IgD-negative memory B cell (primary cell): ENCODE measurements at regions not wholly inside any gene's neighbourhood (a gene's known extent, or its start where the extent isn't known, plus 50 kb on each side); places are given as distances from the start of the nearest gene placed in this dataset.
"Not testable (repeated sequence)": the region's sequence is repeated elsewhere in the genome, so short reads cannot be mapped to it uniquely, and the experiment has no call there.

Source experiments
- H3K27ac Mint-ChIP-seq, 3 donors: one replicate each; pipeline ENCODE4 v1.8.0; 2020 to 2022; ENCODE audit warnings: mild to moderate bottlenecking in 3 of 3, mixed read lengths in 3 of 3, moderate library complexity in 1 of 3
- H3K27me3 Mint-ChIP-seq: one replicate; pipeline ENCODE4 v1.8.0; 2021; ENCODE audit warnings: mixed read lengths
- H3K36me3 Mint-ChIP-seq: one replicate; pipeline ENCODE4 v1.8.0; 2020; ENCODE audit warnings: mild to moderate bottlenecking, mixed read lengths
- H3K4me1 Mint-ChIP-seq, 3 donors: one replicate each; pipeline ENCODE4 v1.8.0; 2020 to 2022; ENCODE audit warnings: mixed read lengths in 3 of 3, mild to moderate bottlenecking in 1 of 3
- H3K4me3 Mint-ChIP-seq, 4 donors: one replicate each; pipeline ENCODE4 v1.8.0; 2020 to 2022; ENCODE audit warnings: mild to moderate bottlenecking in 4 of 4, mixed read lengths in 4 of 4, moderate library complexity in 3 of 4
- H3K9me3 Mint-ChIP-seq, 3 donors: one replicate each; pipeline ENCODE4 v1.8.0; 2020 to 2021; ENCODE audit warnings: mixed read lengths in 3 of 3, mild to moderate bottlenecking in 1 of 3

- not testable (repeated sequence) for H3K4me3 Mint-ChIP-seq, H3K4me1 Mint-ChIP-seq, H3K27ac Mint-ChIP-seq, H3K9me3 Mint-ChIP-seq, H3K36me3 Mint-ChIP-seq, H3K27me3 Mint-ChIP-seq
These were observed 152.3 kb downstream of the SPDYE17 start for GRCh38 chr7:76879733-76880288.

GRCh38 chr7:76875760-76876159, 156.4 kb downstream of the SPDYE17 start:
- not testable (repeated sequence) for H3K4me1 Mint-ChIP-seq, H3K27me3 Mint-ChIP-seq, H3K9me3 Mint-ChIP-seq, H3K4me3 Mint-ChIP-seq, H3K36me3 Mint-ChIP-seq, H3K27ac Mint-ChIP-seq

DNA sequence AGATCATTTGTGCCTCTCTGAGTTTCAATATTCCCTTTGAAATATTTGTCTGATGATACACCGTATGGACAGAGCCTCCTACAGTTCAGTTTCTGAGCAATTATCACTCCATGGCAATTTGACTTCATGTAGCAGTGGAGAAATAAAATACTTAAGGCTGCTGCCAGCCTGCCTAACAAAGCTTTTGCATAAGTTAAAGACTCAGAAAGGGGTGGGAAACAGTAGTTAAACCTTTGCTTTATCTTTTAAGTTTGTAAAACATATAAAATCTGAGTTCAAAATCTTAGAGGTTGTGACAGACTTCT, 161.7 kb downstream of the SPDYE17 start:
- H3K27me3 Mint-ChIP-seq, H3K9me3 Mint-ChIP-seq, H3K4me3 Mint-ChIP-seq, H3K36me3 Mint-ChIP-seq, H3K4me1 Mint-ChIP-seq, H3K27ac Mint-ChIP-seq: not testable (repeated sequence)

GRCh38 chr7:76867364-76867889, 164.7 kb downstream of the SPDYE17 start:
- H3K27ac Mint-ChIP-seq, H3K9me3 Mint-ChIP-seq, H3K4me1 Mint-ChIP-seq, H3K36me3 Mint-ChIP-seq, H3K27me3 Mint-ChIP-seq, H3K4me3 Mint-ChIP-seq: not testable (repeated sequence)

DNA sequence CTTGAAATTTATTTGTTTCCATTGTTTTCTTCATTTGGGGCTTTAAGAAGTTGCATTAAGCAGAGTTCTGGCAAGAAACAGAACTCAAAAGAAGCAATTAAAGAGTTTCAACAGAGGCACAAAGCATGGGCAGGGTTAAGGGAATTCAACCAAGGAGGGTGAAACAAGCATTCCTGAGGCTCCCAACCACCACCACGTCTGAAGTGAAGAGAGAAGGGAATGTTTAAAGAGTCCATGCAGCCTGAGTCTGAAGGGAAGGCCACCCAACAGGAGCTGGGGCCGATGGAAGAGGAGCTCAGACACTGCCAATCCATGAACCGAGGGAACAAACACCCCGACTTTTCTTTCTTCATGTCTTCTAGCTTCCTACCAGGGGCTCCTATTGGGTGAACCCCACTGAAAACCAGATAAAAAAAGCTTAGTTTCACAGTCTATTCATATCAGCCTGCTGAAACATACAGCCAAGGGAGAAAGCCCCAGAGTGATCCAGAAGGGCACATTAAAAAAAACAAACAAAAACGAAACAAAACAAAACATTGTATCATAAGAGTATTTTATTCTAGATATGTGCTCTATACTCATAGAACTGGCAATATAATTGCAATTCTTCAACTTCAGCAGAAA, 168.9 kb downstream of the SPDYE17 start:
- not testable (repeated sequence) for H3K4me1 Mint-ChIP-seq, H3K36me3 Mint-ChIP-seq, H3K27me3 Mint-ChIP-seq, H3K4me3 Mint-ChIP-seq, H3K27ac Mint-ChIP-seq, H3K9me3 Mint-ChIP-seq

DNA sequence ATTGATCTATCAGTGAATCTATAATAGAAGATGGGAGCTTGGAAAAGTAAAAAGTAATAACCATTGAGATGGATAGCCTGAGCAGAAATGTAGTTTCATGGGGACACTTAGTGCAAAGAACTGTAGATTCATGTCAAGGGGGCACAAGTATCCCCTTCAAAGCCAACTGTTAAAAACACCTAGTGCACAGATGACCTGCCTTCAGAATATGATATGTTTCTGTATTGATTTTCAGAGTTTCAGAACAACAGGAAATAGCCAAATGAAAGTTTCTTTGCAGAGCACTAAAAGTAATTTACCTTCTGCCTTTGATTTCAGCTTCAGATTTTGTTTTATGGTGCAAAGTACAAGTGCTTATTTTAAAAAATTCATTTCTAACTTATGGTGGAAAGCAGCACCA, 169.9 kb downstream of the SPDYE17 start:
- not testable (repeated sequence) for H3K9me3 Mint-ChIP-seq, H3K4me1 Mint-ChIP-seq, H3K27me3 Mint-ChIP-seq, H3K4me3 Mint-ChIP-seq, H3K36me3 Mint-ChIP-seq, H3K27ac Mint-ChIP-seq

GRCh38 chr7:76859933-76860332, 172.2 kb downstream of the SPDYE17 start:
- not testable (repeated sequence) for H3K4me1 Mint-ChIP-seq, H3K9me3 Mint-ChIP-seq, H3K27me3 Mint-ChIP-seq, H3K4me3 Mint-ChIP-seq, H3K36me3 Mint-ChIP-seq, H3K27ac Mint-ChIP-seq

DNA sequence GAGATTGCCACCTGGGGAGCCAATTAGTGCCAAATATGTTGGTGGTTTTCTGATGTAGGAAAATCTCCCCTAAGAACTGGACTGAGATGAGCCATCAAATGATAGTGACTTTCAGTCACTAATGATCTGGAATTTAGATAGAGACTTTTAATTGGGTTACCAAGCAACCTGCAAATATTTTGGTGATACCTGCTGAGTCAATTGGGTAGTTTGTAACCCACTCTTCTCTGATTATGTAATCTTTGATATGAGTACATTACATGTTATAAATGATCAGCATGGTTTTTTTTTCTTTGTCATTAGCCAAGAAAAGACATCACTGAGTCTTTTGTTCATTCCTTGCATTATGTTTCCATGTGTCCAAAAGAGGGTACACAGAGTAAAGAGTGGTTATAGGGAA, 177.5 kb downstream of the SPDYE17 start:
- H3K27ac Mint-ChIP-seq, H3K27me3 Mint-ChIP-seq, H3K9me3 Mint-ChIP-seq, H3K4me1 Mint-ChIP-seq, H3K4me3 Mint-ChIP-seq, H3K36me3 Mint-ChIP-seq: not testable (repeated sequence)

- H3K27ac Mint-ChIP-seq, H3K27me3 Mint-ChIP-seq, H3K36me3 Mint-ChIP-seq, H3K4me3 Mint-ChIP-seq, H3K9me3 Mint-ChIP-seq, H3K4me1 Mint-ChIP-seq: not testable (repeated sequence)
These were observed 179.2 kb downstream of the SPDYE17 start for GRCh38 chr7:76852787-76853584.

GRCh38 chr7:76852362-76852761, 179.8 kb downstream of the SPDYE17 start:
- H3K27ac Mint-ChIP-seq, H3K4me3 Mint-ChIP-seq, H3K9me3 Mint-ChIP-seq, H3K4me1 Mint-ChIP-seq, H3K36me3 Mint-ChIP-seq, H3K27me3 Mint-ChIP-seq: not testable (repeated sequence)

GRCh38 chr7:76851617-76852016, 180.5 kb downstream of the SPDYE17 start:
- H3K27me3 Mint-ChIP-seq, H3K27ac Mint-ChIP-seq, H3K36me3 Mint-ChIP-seq, H3K4me1 Mint-ChIP-seq, H3K9me3 Mint-ChIP-seq, H3K4me3 Mint-ChIP-seq: not testable (repeated sequence)

DNA sequence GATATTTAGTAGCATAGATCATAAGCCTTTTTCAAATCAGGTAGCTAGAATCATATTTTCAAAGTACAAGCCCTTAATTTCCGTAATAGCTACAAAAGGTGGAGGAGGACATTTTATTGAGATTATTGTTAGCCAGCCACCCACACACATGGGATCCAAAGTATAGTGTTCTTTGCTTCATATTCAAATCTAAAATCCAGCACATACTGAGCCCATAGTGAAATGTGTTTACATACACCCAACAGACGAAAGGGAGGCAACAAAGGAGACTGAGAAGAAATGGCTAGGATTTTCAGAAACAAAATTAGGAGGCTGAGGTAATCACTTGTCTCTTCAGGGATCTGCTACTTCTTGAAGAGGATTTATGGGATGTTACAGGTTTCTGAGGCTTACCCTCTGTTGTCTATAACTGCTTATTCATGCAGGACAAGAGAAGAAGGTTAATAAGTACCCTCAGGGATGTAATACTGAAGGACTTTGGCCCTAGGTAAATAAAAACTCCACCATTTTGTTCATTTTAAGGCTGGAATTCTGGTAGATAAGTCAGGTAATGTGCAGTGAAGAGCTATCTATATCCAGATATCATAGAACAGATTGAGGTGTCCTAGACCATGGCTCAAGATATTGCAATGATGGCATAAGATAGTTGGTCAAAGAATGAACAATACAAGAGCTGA, 182.1 kb downstream of the SPDYE17 start:
- peak overlapping the region in 1 of 3 donors; percentile 40 for H3K27ac Mint-ChIP-seq
- H3K9me3 Mint-ChIP-seq, H3K4me3 Mint-ChIP-seq, H3K4me1 Mint-ChIP-seq, H3K27me3 Mint-ChIP-seq, H3K36me3 Mint-ChIP-seq: not testable (repeated sequence)

GRCh38 chr7:76839879-76840278, 192.3 kb downstream of the SPDYE17 start:
- not testable (repeated sequence) for H3K4me3 Mint-ChIP-seq, H3K27ac Mint-ChIP-seq, H3K36me3 Mint-ChIP-seq, H3K27me3 Mint-ChIP-seq, H3K4me1 Mint-ChIP-seq
- peaks cover 4 to 17% (median 9%) of the 10 kb centered on the region in 3 donors for H3K9me3 Mint-ChIP-seq

DNA sequence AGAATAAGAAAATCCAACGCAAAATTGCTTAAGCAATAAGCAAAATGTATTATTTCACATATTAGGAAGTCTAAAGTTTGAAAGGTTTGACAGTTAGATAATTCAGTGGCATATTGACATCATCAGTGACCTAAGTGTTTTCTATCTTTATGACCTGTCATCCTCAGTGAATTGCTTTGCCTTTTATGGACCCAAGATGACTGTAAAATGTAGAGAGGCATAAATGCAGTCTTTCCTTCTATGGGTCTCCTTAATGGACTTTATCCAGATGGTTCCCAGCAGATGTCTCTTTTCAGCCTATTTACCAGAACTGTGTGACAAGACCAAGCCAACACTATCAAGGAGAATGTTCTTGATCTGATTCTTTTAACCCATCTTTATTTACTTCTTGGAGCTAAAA, 192.9 kb downstream of the SPDYE17 start:
- not testable (repeated sequence) for H3K4me3 Mint-ChIP-seq, H3K27ac Mint-ChIP-seq, H3K27me3 Mint-ChIP-seq, H3K4me1 Mint-ChIP-seq, H3K36me3 Mint-ChIP-seq
- peaks cover 4 to 17% (median 9%) of the 10 kb centered on the region in 3 donors for H3K9me3 Mint-ChIP-seq

DNA sequence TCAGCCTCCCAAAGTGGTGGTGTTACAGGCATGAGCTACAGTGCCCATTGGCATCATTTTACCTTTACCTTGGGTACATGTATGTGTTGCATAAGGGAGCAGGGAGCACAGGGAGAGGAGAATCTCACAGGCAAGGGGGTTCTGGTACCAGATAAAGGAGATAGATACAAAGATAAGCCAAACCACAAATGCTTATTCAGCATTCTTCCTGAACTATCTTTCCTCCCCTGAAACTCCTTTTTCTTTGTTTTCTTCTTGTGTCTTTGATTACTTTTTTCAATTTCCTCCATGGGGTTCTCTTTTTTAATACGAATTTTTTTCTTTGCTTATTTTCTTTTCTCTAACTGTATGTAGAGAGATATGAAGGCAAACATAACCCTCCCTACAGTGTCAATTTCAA, 193.8 kb downstream of the SPDYE17 start:
- H3K4me1 Mint-ChIP-seq, result not testable (repeated sequence)

GRCh38 chr7:76829233-76829632, 202.2 kb upstream of the POMZP3 start:
- not testable (repeated sequence) for H3K9me3 Mint-ChIP-seq, H3K4me1 Mint-ChIP-seq, H3K36me3 Mint-ChIP-seq, H3K27ac Mint-ChIP-seq, H3K4me3 Mint-ChIP-seq, H3K27me3 Mint-ChIP-seq

More for the DNA sequence above, 193.8 kb downstream of the SPDYE17 start:
- H3K27me3 Mint-ChIP-seq, H3K36me3 Mint-ChIP-seq, H3K4me3 Mint-ChIP-seq, H3K27ac Mint-ChIP-seq: not testable (repeated sequence)
- peaks cover 4 to 17% (median 9%) of the 10 kb centered on the region in 3 donors for H3K9me3 Mint-ChIP-seq
